HepG2 (cell line): ENCODE measurements at regions not wholly inside any gene's neighbourhood (a gene's known extent, or its start where the extent isn't known, plus 50 kb on each side); places are given as distances from the start of the nearest gene placed in this dataset.

Experiments
- ATAC-seq: fragments of 200-7000 bp; cut with Tn5 transposase; 3 replicates; pipeline ENCODE4 v1.9.1; 2020; ENCODE audit warnings: mild to moderate bottlenecking, moderate library complexity
- BruUV-seq: library from RNA; stranded (reverse); fragments of 400-500 nt; replicated peaks from 2 replicates; lab custom pipeline; 2021; lab: Mats Ljungman, UMichigan
- CTCF ChIA-PET: fragments of 300-600 bp; formaldehyde crosslinking; extraction: SDS; loops from one replicate; lab custom pipeline; 2021; ENCODE audit warnings: low total read pairs, inconsistent platforms, low intra/inter-chr PET ratio; lab: Yijun Ruan, JAX
- POLR2A ChIA-PET: fragments of 350-600 bp; sonication (Branson Sonifier 250); formaldehyde crosslinking; loops from one replicate; lab custom pipeline; 2020; ENCODE audit warnings: antibody characterized with exemption, inconsistent platforms; lab: Yijun Ruan, JAX
- DNase-seq: peaks from one replicate; pipeline ENCODE4 v3.0.0-alpha.2; 2015; ENCODE audit warnings: low spot score
- FAIRE-seq: peaks from 3 replicates; lab custom pipeline; 2011; peaks lifted over from hg19 to GRCh38; lab: Jason Lieb, UNC
- H2AFZ ChIP-seq: one replicate; pipeline ENCODE4 v1.6.1; 2011; ENCODE audit warnings: low read length, inconsistent platforms
- H3K27ac ChIP-seq: fragments of 300-600 bp; 3 replicates; pipeline ENCODE4 v1.8.0; 2011; ENCODE audit warnings: mixed run types, mild to moderate bottlenecking, mixed read lengths, low read length, inconsistent platforms; ENCODE audit not compliant: insufficient read depth; ENCODE audit errors: extremely low read length
- H3K27me3 ChIP-seq, 2 experiments: fragments of 200-600 bp in 1 of 2; 2 replicates in 1 of 2; 3 replicates in 1 of 2; pipeline versions ENCODE4 v1.6.0 to v1.8.0; 2011; ENCODE audit warnings: low read length in 2 of 2, mild to moderate bottlenecking in 2 of 2, moderate library complexity in 2 of 2, inconsistent platforms in 1 of 2; ENCODE audit not compliant: insufficient read depth in 2 of 2, control insufficient read depth in 1 of 2
- H3K36me3 ChIP-seq, 2 experiments: fragments of 200-600 bp in 1 of 2; replicated peaks in 1 of 2; 2 replicates in 1 of 2; 3 replicates in 1 of 2; pipeline versions ENCODE4 v1.5.1 to v1.8.0; 2011; ENCODE audit warnings: low read length in 2 of 2, inconsistent platforms in 1 of 2; ENCODE audit not compliant: insufficient read depth in 2 of 2, control insufficient read depth in 1 of 2
- H3K4me1 ChIP-seq: 2 replicates; pipeline ENCODE4 v1.5.1; 2012; ENCODE audit warnings: low read length, inconsistent platforms; ENCODE audit not compliant: insufficient read depth
- H3K4me2 ChIP-seq: 2 replicates; pipeline ENCODE4 v1.6.0; 2011; ENCODE audit warnings: low read depth, low read length, inconsistent platforms
- H3K4me3 ChIP-seq, 3 experiments: fragments of 200-600 bp in 1 of 3; sonication (generic), shearing (Covaris generic) in 1 of 3; replicated peaks in 1 of 3; 2 replicates each; pipeline ENCODE4 v1.5.1; 2011 to 2016; ENCODE audit warnings: low read length in 3 of 3, inconsistent platforms in 2 of 3, low read depth in 2 of 3, mild to moderate bottlenecking in 2 of 3, control low read depth in 1 of 3, mixed read lengths in 1 of 3; ENCODE audit not compliant: insufficient read depth in 1 of 3
- H3K79me2 ChIP-seq: one replicate; pipeline ENCODE4 v1.6.1; 2011; ENCODE audit warnings: low read length, inconsistent platforms; ENCODE audit not compliant: insufficient read depth
- H3K9ac ChIP-seq: 2 replicates; pipeline ENCODE4 v1.6.0; 2011; ENCODE audit warnings: mild to moderate bottlenecking, low read depth, low read length, inconsistent platforms; ENCODE audit not compliant: insufficient read depth
- H3K9me3 ChIP-seq: 2 replicates; pipeline ENCODE4 v1.5.1; 2012; ENCODE audit warnings: mild to moderate bottlenecking, low read length
- H4K20me1 ChIP-seq: 2 replicates; pipeline ENCODE4 v1.6.0; 2011; ENCODE audit warnings: inconsistent platforms, mild to moderate bottlenecking, low read length, moderate library complexity; ENCODE audit not compliant: insufficient read depth
- ARID4A ChIP-seq: sonication (generic); formaldehyde crosslinking; IDR thresholded peaks from 2 replicates; pipeline ENCODE4 v1.5.0; 2020; ENCODE audit warnings: mild to moderate bottlenecking, missing genetic modification reagents, borderline replicate concordance
- DRAP1 ChIP-seq: IDR thresholded peaks from 2 replicates; pipeline ENCODE4 v1.6.1; 2016; ENCODE audit warnings: missing genetic modification reagents, missing compliant biosample characterization
- FOXK1 ChIP-seq: sonication (generic); formaldehyde crosslinking; IDR thresholded peaks from 2 replicates; pipeline ENCODE4 v1.4.0; 2020; ENCODE audit warnings: low read depth, missing genetic modification reagents, borderline replicate concordance
- GLMP ChIP-seq: sonication (generic); formaldehyde crosslinking; IDR thresholded peaks from 2 replicates; pipeline ENCODE4 v1.9.0; 2021; ENCODE audit warnings: missing genetic modification reagents, mild to moderate bottlenecking, borderline replicate concordance
- HMGXB4 ChIP-seq, 2 experiments: sonication (generic) in 1 of 2; formaldehyde crosslinking in 1 of 2; IDR thresholded peaks; 2 replicates each; pipeline versions ENCODE4 v1.4.0 to v1.6.1; 2018 to 2020; ENCODE audit warnings: missing genetic modification reagents in 2 of 2, borderline replicate concordance in 1 of 2, low read depth in 1 of 2, mild to moderate bottlenecking in 1 of 2, missing biosample characterization in 1 of 2
- HOMEZ ChIP-seq: IDR thresholded peaks from 2 replicates; pipeline ENCODE4 v1.6.1; 2016; ENCODE audit warnings: low read depth
- TCF12 ChIP-seq, 2 experiments: fragments of 450-650 bp in 1 of 2; sonication (generic) in 1 of 2; formaldehyde crosslinking in 1 of 2; IDR thresholded peaks; 2 replicates each; pipeline versions ENCODE4 v1.6.1 to v1.8.0; 2017 to 2022; ENCODE audit warnings: antibody characterized with exemption in 1 of 2, mild to moderate bottlenecking in 1 of 2, missing genetic modification reagents in 1 of 2, moderate library complexity in 1 of 2
- TRIM24 ChIP-seq: sonication (generic); formaldehyde crosslinking; IDR thresholded peaks from 2 replicates; pipeline ENCODE4 v1.8.0; 2022; ENCODE audit warnings: mild to moderate bottlenecking, missing genetic modification reagents
- ZFX ChIP-seq: sonication (generic); formaldehyde crosslinking; IDR thresholded peaks from 2 replicates; pipeline ENCODE4 v1.4.0; 2020; ENCODE audit warnings: mild to moderate bottlenecking, low read depth, missing genetic modification reagents, moderate library complexity
- ZNF3 ChIP-seq: IDR thresholded peaks from 2 replicates; pipeline ENCODE4 v1.7.0; 2017; ENCODE audit warnings: inconsistent platforms
- ZNF383 ChIP-seq: sonication (generic); formaldehyde crosslinking; IDR thresholded peaks from 2 replicates; pipeline ENCODE4 v1.4.0; 2020; ENCODE audit warnings: missing genetic modification reagents, mild to moderate bottlenecking, borderline replicate concordance
- ZNF557 ChIP-seq: sonication (generic); formaldehyde crosslinking; IDR thresholded peaks from 2 replicates; pipeline ENCODE4 v1.4.0; 2020; ENCODE audit warnings: missing genetic modification reagents
- ZUFSP ChIP-seq: sonication (generic); formaldehyde crosslinking; IDR thresholded peaks from 2 replicates; pipeline ENCODE4 v1.9.0; 2021; ENCODE audit warnings: missing genetic modification reagents, mild to moderate bottlenecking, borderline replicate concordance
- WGBS: methylation state at CpG from one replicate; pipeline ENCODE4 v1.1.6; 2017; ENCODE audit warnings: low lambda C conversion rate; 5-methylcytosine and 5-hydroxymethylcytosine counted together
- in situ Hi-C: cut with HindIII; loops from 2 replicates; pipeline ENCODE4 v1.10.0; 2017; ENCODE audit warnings: low pct_unique_long_range_greater_than_20kb; ENCODE audit not compliant: extremely low pct_ligation_motif_present
- intact Hi-C: fragments of 100-400 bp; cut with micrococcal nuclease; formaldehyde crosslinking; loops from one replicate; pipeline ENCODE4 v1.10.0; 2022; ENCODE audit not compliant: unreplicated experiment

GRCh38 chr5:13480834-13481233 is 463.7 kb downstream of the DNAH5 start:
- H3K9me3 ChIP-seq = no peaks in the 10 kb centered on the region
- no peak for DNase-seq
- H4K20me1 ChIP-seq = no peaks in the 10 kb centered on the region
- in situ Hi-C loops = no loop called here
- 27% methylated on average over 2 of the region's 2 CpGs for WGBS
- H3K79me2 ChIP-seq = no peaks in the 10 kb centered on the region
- POLR2A ChIA-PET = no interaction called here
- no peak overlapping the region for H3K4me2 ChIP-seq
- CTCF ChIA-PET = no interaction called here
- intact Hi-C loops = no loop called here
- H2AFZ ChIP-seq = no peak overlapping the region
- no peaks in the 10 kb centered on the region for H3K27me3 ChIP-seq
- no peak overlapping the region for H3K27ac ChIP-seq
- no peak for ATAC-seq
- H3K9ac ChIP-seq = no peak overlapping the region
- no TSS peak for BruUV-seq
- no peak for FAIRE-seq
- no peak overlapping the region for H3K4me3 ChIP-seq
- no peaks in the 10 kb centered on the region for H3K4me1 ChIP-seq
- no peaks in the 10 kb centered on the region for H3K36me3 ChIP-seq
- TF ChIP-seq ZNF3 (CRISPR knock-in tag) (no peak), TCF12 (IDR thresholded peaks at IDR 0.05) (no peak), TCF12 (CRISPR knock-in tag; IDR thresholded peaks at IDR 0.05) (no peak), HOMEZ (CRISPR knock-in tag) (no peak), GLMP (no peak), ZUFSP (CRISPR knock-in tag) (no peak), ZNF557 (CRISPR knock-in tag) (no peak), FOXK1 (CRISPR knock-in tag) (no peak), ZNF383 (CRISPR knock-in tag) (no peak), ARID4A (CRISPR knock-in tag) (no peak), DRAP1 (CRISPR knock-in tag) (no peak), HMGXB4 (CRISPR knock-in tag; IDR thresholded peaks at IDR 0.05; ENCODE audit: borderline replicate concordance in 1 of 2, low read depth in 1 of 2) (no peak), TRIM24 (CRISPR knock-in tag) (no peak), ZFX (CRISPR knock-in tag) (no peak)
